ENCODE measurements at regions not wholly inside any gene's neighbourhood (a gene's known extent, or its start where the extent isn't known, plus 50 kb on each side); places are given as distances from the start of the nearest gene placed in this dataset.

DNA sequence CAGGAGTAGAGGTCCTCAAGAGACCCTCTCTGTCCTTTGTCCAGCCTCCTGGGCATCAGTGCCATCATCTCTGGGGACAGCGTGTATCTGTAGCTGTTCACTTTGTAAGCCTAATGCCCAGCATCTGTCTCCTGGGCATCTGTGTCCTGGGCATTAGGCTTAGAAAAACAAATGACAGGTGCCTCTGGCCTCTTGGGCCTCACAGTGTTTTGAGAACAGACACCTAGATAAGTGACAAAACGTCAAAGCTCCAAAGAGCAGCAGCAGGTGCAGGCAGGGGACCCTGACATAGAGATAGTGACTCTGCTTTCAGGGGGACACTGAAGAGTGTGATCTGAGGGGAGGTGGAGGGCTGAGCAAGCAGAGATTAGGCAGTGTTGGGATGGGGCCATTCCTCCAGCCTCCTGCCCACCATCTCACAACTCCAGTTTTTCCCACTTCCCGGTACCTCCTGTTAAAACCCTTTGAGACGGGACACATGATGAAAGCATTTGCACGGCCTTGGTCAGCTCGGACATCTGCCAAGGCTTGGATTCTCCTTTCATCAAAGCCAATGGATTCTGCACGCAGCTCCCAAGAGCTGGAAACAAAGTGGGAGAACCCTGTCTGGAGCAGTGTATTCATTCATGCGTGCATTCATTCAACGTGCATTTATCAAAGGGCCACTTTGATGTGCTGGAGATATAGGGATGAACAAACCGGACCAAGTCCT is 55.5 kb upstream of the CD93 start:
- TF ChIP-seq, protein P1, sequence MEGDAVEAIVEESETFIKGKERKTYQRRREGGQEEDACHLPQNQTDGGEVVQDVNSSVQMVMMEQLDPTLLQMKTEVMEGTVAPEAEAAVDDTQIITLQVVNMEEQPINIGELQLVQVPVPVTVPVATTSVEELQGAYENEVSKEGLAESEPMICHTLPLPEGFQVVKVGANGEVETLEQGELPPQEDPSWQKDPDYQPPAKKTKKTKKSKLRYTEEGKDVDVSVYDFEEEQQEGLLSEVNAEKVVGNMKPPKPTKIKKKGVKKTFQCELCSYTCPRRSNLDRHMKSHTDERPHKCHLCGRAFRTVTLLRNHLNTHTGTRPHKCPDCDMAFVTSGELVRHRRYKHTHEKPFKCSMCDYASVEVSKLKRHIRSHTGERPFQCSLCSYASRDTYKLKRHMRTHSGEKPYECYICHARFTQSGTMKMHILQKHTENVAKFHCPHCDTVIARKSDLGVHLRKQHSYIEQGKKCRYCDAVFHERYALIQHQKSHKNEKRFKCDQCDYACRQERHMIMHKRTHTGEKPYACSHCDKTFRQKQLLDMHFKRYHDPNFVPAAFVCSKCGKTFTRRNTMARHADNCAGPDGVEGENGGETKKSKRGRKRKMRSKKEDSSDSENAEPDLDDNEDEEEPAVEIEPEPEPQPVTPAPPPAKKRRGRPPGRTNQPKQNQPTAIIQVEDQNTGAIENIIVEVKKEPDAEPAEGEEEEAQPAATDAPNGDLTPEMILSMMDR (IDR thresholded peaks at IDR 0.05) = no peak
- no peak for TF ChIP-seq POLR2A (IDR thresholded peaks at IDR 0.05)

Measured in testis (tissue), 2 donors.